Epithelial cell of prostate (primary cell): ENCODE measurements at regions not wholly inside any gene's neighbourhood (a gene's known extent, or its start where the extent isn't known, plus 50 kb on each side); places are given as distances from the start of the nearest gene placed in this dataset.

Experiments used
- DNase-seq: peaks from one replicate; pipeline ENCODE4 v3.0.0-alpha.2; 2011; ENCODE audit warnings: low read depth, low spot score
- H3K27ac ChIP-seq: fragments of 450-650 bp; 2 replicates; pipeline ENCODE4 v1.5.1; 2017; ENCODE audit warnings: mild to moderate bottlenecking

- no peak for DNase-seq
- H3K27ac ChIP-seq = no peak overlapping the region
Observed at GRCh38 chr5:61621202-61621650, 289.2 kb downstream of the ZSWIM6 start.

GRCh38 chr5:61622156-61622555 lies 290.1 kb downstream of the ZSWIM6 start:
- no peak for DNase-seq
- no peak overlapping the region for H3K27ac ChIP-seq

GRCh38 chr5:61623401-61624069 lies 291.5 kb downstream of the ZSWIM6 start:
- DNase-seq = no peak
- no peak overlapping the region for H3K27ac ChIP-seq

GRCh38 chr5:61624553-61625136 lies 292.6 kb downstream of the ZSWIM6 start:
- DNase-seq = no peak
- H3K27ac ChIP-seq = no peak overlapping the region

GRCh38 chr5:61625137-61625561 lies 293.1 kb downstream of the ZSWIM6 start:
- no peak for DNase-seq
- no peak overlapping the region for H3K27ac ChIP-seq

GRCh38 chr5:61625681-61626621 lies 293.9 kb downstream of the ZSWIM6 start:
- H3K27ac ChIP-seq = no peak overlapping the region
- no peak for DNase-seq

- no peak overlapping the region for H3K27ac ChIP-seq
- no peak for DNase-seq
Observed at GRCh38 chr5:61626639-61627282, 294.7 kb downstream of the ZSWIM6 start.

GRCh38 chr5:61627531-61627930 lies 295.5 kb downstream of the ZSWIM6 start:
- DNase-seq = no peak
- H3K27ac ChIP-seq = no peak overlapping the region

- DNase-seq = no peak
- H3K27ac ChIP-seq = no peak overlapping the region
Observed at GRCh38 chr5:61630908-61631307, 298.9 kb downstream of the ZSWIM6 start.

GRCh38 chr5:61631438-61631941 lies 299.4 kb downstream of the ZSWIM6 start:
- no peak for DNase-seq
- H3K27ac ChIP-seq = no peak overlapping the region

- no peak overlapping the region for H3K27ac ChIP-seq
- no peak for DNase-seq
Observed at GRCh38 chr5:61632064-61632463, 300.0 kb downstream of the ZSWIM6 start.

GRCh38 chr5:61635271-61635670 lies 303.2 kb downstream of the ZSWIM6 start:
- no peak for DNase-seq
- H3K27ac ChIP-seq = no peak overlapping the region

GRCh38 chr5:61637566-61637965 lies 305.5 kb downstream of the ZSWIM6 start:
- no peak overlapping the region for H3K27ac ChIP-seq
- DNase-seq = no peak

GRCh38 chr5:61638476-61638875 lies 306.4 kb downstream of the ZSWIM6 start:
- no peak overlapping the region for H3K27ac ChIP-seq
- no peak for DNase-seq

- DNase-seq = no peak
- no peak overlapping the region for H3K27ac ChIP-seq
Observed at GRCh38 chr5:61640179-61641021, 308.3 kb downstream of the ZSWIM6 start.

- DNase-seq = no peak
- no peak overlapping the region for H3K27ac ChIP-seq
Observed at GRCh38 chr5:61641748-61642565, 309.9 kb downstream of the ZSWIM6 start.

- no peak for DNase-seq
Observed at GRCh38 chr5:61647672-61648071, 315.6 kb downstream of the ZSWIM6 start.

GRCh38 chr5:61649231-61649630 lies 317.2 kb downstream of the ZSWIM6 start:
- DNase-seq = no peak
- H3K27ac ChIP-seq = no peak overlapping the region

More at GRCh38 chr5:61647672-61648071, 315.6 kb downstream of the ZSWIM6 start:
- H3K27ac ChIP-seq = no peak overlapping the region

GRCh38 chr5:61649971-61650370 lies 317.9 kb downstream of the ZSWIM6 start:
- H3K27ac ChIP-seq = no peak overlapping the region
- DNase-seq = no peak
